ENCODE measurements at regions not wholly inside any gene's neighbourhood (a gene's known extent, or its start where the extent isn't known, plus 50 kb on each side); places are given as distances from the start of the nearest gene placed in this dataset.
"Not testable (repeated sequence)": the region's sequence is repeated elsewhere in the genome, so short reads cannot be mapped to it uniquely, and the experiment has no call there.

- ATAC-seq, result no peak
Measured at GRCh38 chr2:186349508-186349907, 136.6 kb upstream of the ZC3H15 start.

GRCh38 chr2:186354160-186354559 is 131.9 kb upstream of the ZC3H15 start:
- CTCF ChIA-PET, result not testable (repeated sequence)

More at GRCh38 chr2:186349508-186349907, 136.6 kb upstream of the ZC3H15 start:
- CTCF ChIA-PET, result no interaction called here
- POLR2A ChIA-PET, result no interaction called here
- H3K9me3 Mint-ChIP-seq, result peaks cover 23% of the 10 kb centered on the region
- TF ChIP-seq ATF2 (CRISPR knock-in tag; IDR thresholded peaks at IDR 0.05; ENCODE audit: borderline replicate concordance, low read depth) (no peak), CREM (CRISPR knock-in tag; IDR thresholded peaks at IDR 0.05) (no peak), PRDM15 (CRISPR knock-in tag; IDR thresholded peaks at IDR 0.05) (no peak), SOX15 (CRISPR knock-in tag; IDR thresholded peaks at IDR 0.05) (no peak), RORB (CRISPR knock-in tag; IDR thresholded peaks at IDR 0.05) (no peak), USF2 (CRISPR knock-in tag; IDR thresholded peaks at IDR 0.05) (no peak), ESRRA (CRISPR knock-in tag; IDR thresholded peaks at IDR 0.05; ENCODE audit: borderline replicate concordance) (no peak), STAT6 (CRISPR knock-in tag; conservative IDR thresholded peaks at IDR 0.05; ENCODE audit: low read depth) (no peak), JUN (CRISPR knock-in tag; IDR thresholded peaks at IDR 0.05) (no peak), ZNF671 (CRISPR knock-in tag; IDR thresholded peaks at IDR 0.05) (no peak), TCF7 (CRISPR knock-in tag; IDR thresholded peaks at IDR 0.05; ENCODE audit: low read depth) (no peak), ZNF425 (CRISPR knock-in tag; conservative IDR thresholded peaks at IDR 0.05) (no peak), E2F1 (CRISPR knock-in tag; IDR thresholded peaks at IDR 0.05) (no peak), NFE2L1 (CRISPR knock-in tag; IDR thresholded peaks at IDR 0.05) (no peak)
- no peak for DNase-seq (ENCODE audit: low spot score)
- peaks cover 23% of the 10 kb centered on the region for H3K36me3 Mint-ChIP-seq
- peaks cover 10% of the 10 kb centered on the region for H3K4me1 Mint-ChIP-seq
- H3K4me3 Mint-ChIP-seq, result no peak overlapping the region
- no peak overlapping the region for H3K27ac Mint-ChIP-seq
- H3K27me3 Mint-ChIP-seq (ENCODE audit: low read depth), result no peaks in the 10 kb centered on the region

More at GRCh38 chr2:186354160-186354559, 131.9 kb upstream of the ZC3H15 start:
- Mint-ChIP-seq H3K9me3 (peaks cover 28% of the 10 kb centered on the region), H3K36me3 (peaks cover 26% of the 10 kb centered on the region)
- H3K4me3 Mint-ChIP-seq; H3K27me3 Mint-ChIP-seq (ENCODE audit: low read depth); ATAC-seq; H3K27ac Mint-ChIP-seq; DNase-seq (ENCODE audit: low spot score); POLR2A ChIA-PET; H3K4me1 Mint-ChIP-seq: not testable (repeated sequence)

Measured in WTC11 (cell line).